CD8-positive, alpha-beta memory T cell (primary cell): ENCODE measurements at regions not wholly inside any gene's neighbourhood (a gene's known extent, or its start where the extent isn't known, plus 50 kb on each side); places are given as distances from the start of the nearest gene placed in this dataset.
"Not testable (repeated sequence)": the region's sequence is repeated elsewhere in the genome, so short reads cannot be mapped to it uniquely, and the experiment has no call there.

Source experiments
- CTCF ChIA-PET: fragments of 350-600 bp; sonication (Branson Sonifier 250); formaldehyde crosslinking; loops from one replicate; lab custom pipeline; 2021; ENCODE audit warnings: antibody characterized with exemption; lab: Charles Lee
- POLR2A ChIA-PET: fragments of 350-600 bp; sonication (Branson Sonifier 250); formaldehyde crosslinking; loops from one replicate; lab custom pipeline; 2021; ENCODE audit warnings: antibody characterized with exemption; lab: Charles Lee
- DNase-seq, 5 donors: peaks; one replicate each; pipeline versions ENCODE4 v3.0.0 to v3.0.0-alpha.2; 2020 to 2022; ENCODE audit warnings: mixed read lengths in 1 of 5
- H3K27ac ChIP-seq: one replicate; pipeline ENCODE4 v1.7.0; 2013; ENCODE audit warnings: low read depth, mild to moderate bottlenecking, low read length, moderate library complexity
- H3K27me3 ChIP-seq: 2 replicates; pipeline ENCODE4 v1.7.0; 2013; ENCODE audit warnings: low read length, mild to moderate bottlenecking; ENCODE audit not compliant: insufficient read depth, poor library complexity, severe bottlenecking
- H3K36me3 ChIP-seq: 2 replicates; pipeline ENCODE4 v1.7.0; 2013; ENCODE audit warnings: mild to moderate bottlenecking, low read length, moderate library complexity; ENCODE audit not compliant: insufficient read depth
- H3K4me1 ChIP-seq: 2 replicates; pipeline ENCODE4 v1.7.0; 2013; ENCODE audit warnings: mild to moderate bottlenecking, low read length, moderate library complexity; ENCODE audit not compliant: insufficient read depth
- H3K4me3 ChIP-seq: 2 replicates; pipeline ENCODE4 v1.7.0; 2013; ENCODE audit warnings: mild to moderate bottlenecking, low read length
- H3K9me3 ChIP-seq: 2 replicates; pipeline ENCODE4 v1.7.0; 2013; ENCODE audit warnings: mild to moderate bottlenecking, low read length
- H3K27ac Mint-ChIP-seq, 8 donors: one replicate each; pipeline ENCODE4 v1.8.0; 2020 to 2021; ENCODE audit warnings: mixed read lengths in 8 of 8, mild to moderate bottlenecking in 6 of 8, inconsistent platforms in 3 of 8, moderate library complexity in 3 of 8
- H3K27me3 Mint-ChIP-seq, 2 donors: one replicate each; pipeline ENCODE4 v1.8.0; 2020 to 2021; ENCODE audit warnings: mixed read lengths in 2 of 2, mild to moderate bottlenecking in 1 of 2, moderate library complexity in 1 of 2
- H3K36me3 Mint-ChIP-seq, 3 donors: one replicate each; pipeline ENCODE4 v1.8.0; 2020 to 2021; ENCODE audit warnings: mixed read lengths in 3 of 3, inconsistent platforms in 1 of 3, mild to moderate bottlenecking in 1 of 3
- H3K4me1 Mint-ChIP-seq, 3 donors: one replicate each; pipeline ENCODE4 v1.8.0; 2020 to 2021; ENCODE audit warnings: mixed read lengths in 3 of 3, inconsistent platforms in 1 of 3, mild to moderate bottlenecking in 1 of 3
- H3K4me3 Mint-ChIP-seq, 7 donors: one replicate each; pipeline ENCODE4 v1.8.0; 2020 to 2021; ENCODE audit warnings: mixed read lengths in 7 of 7, mild to moderate bottlenecking in 6 of 7, moderate library complexity in 4 of 7, inconsistent platforms in 2 of 7
- H3K9me3 Mint-ChIP-seq, 5 donors: one replicate each; pipeline ENCODE4 v1.8.0; 2020 to 2022; ENCODE audit warnings: mixed read lengths in 5 of 5, mild to moderate bottlenecking in 3 of 5, moderate library complexity in 2 of 5, inconsistent platforms in 1 of 5

- DNase-seq, H3K27ac Mint-ChIP-seq, CTCF ChIA-PET, H3K4me1 ChIP-seq, H3K4me1 Mint-ChIP-seq, H3K36me3 Mint-ChIP-seq, H3K4me3 Mint-ChIP-seq, H3K9me3 Mint-ChIP-seq, H3K4me3 ChIP-seq, H3K27me3 Mint-ChIP-seq, H3K36me3 ChIP-seq, H3K27ac ChIP-seq, H3K27me3 ChIP-seq, POLR2A ChIA-PET, H3K9me3 ChIP-seq: not testable (repeated sequence)
Observed at GRCh38 chr3:87538722-87539121, 262.3 kb upstream of the POU1F1 start.

- H3K27me3 ChIP-seq, result no peaks in the 10 kb centered on the region
- no peaks in the 10 kb centered on the region for H3K36me3 ChIP-seq
- Mint-ChIP-seq H3K27ac (no peak overlapping the region), H3K4me3 (no peak overlapping the region), H3K36me3 (no peaks in the 10 kb centered on the region), H3K9me3 (peaks cover 0 to 3% (median 0%) of the 10 kb centered on the region in 5 donors), H3K4me1 (no peaks in the 10 kb centered on the region), H3K27me3 (no peaks in the 10 kb centered on the region)
- no peaks in the 10 kb centered on the region for H3K9me3 ChIP-seq
- no peaks in the 10 kb centered on the region for H3K4me1 ChIP-seq
- POLR2A ChIA-PET, result no interaction called here
- H3K4me3 ChIP-seq, result no peak overlapping the region
- DNase-seq, result no peak
- H3K27ac ChIP-seq, result no peak overlapping the region
- CTCF ChIA-PET, result no interaction called here
Observed at GRCh38 chr3:87509401-87509800, 233.0 kb upstream of the POU1F1 start.

GRCh38 chr3:87508921-87509320, 232.5 kb upstream of the POU1F1 start:
- Histone ChIP-seq H3K9me3 (no peaks in the 10 kb centered on the region), H3K36me3 (no peaks in the 10 kb centered on the region), H3K4me3 (no peak overlapping the region), H3K27me3 (no peaks in the 10 kb centered on the region), H3K4me1 (no peaks in the 10 kb centered on the region), H3K27ac (no peak overlapping the region)
- Mint-ChIP-seq H3K4me1 (no peaks in the 10 kb centered on the region), H3K9me3 (peaks cover 0 to 4% (median 0%) of the 10 kb centered on the region in 5 donors), H3K27me3 (no peaks in the 10 kb centered on the region), H3K4me3 (no peak overlapping the region), H3K27ac (no peak overlapping the region), H3K36me3 (no peaks in the 10 kb centered on the region)
- POLR2A ChIA-PET, result no interaction called here
- DNase-seq, result no peak
- CTCF ChIA-PET, result no interaction called here

- Mint-ChIP-seq H3K36me3 (no peaks in the 10 kb centered on the region), H3K4me1 (no peaks in the 10 kb centered on the region)
Observed at GRCh38 chr3:87507753-87508152, 231.4 kb upstream of the POU1F1 start.

GRCh38 chr3:87503900-87504498, 227.6 kb upstream of the POU1F1 start:
- Histone ChIP-seq H3K4me3 (no peak overlapping the region), H3K27me3 (no peaks in the 10 kb centered on the region), H3K9me3 (no peaks in the 10 kb centered on the region), H3K36me3 (no peaks in the 10 kb centered on the region), H3K27ac (no peak overlapping the region), H3K4me1 (no peaks in the 10 kb centered on the region)
- Mint-ChIP-seq H3K27ac (no peak overlapping the region), H3K36me3 (no peaks in the 10 kb centered on the region), H3K4me3 (no peak overlapping the region), H3K4me1 (no peaks in the 10 kb centered on the region), H3K9me3 (peaks cover 0 to 1% (median 0%) of the 10 kb centered on the region in 5 donors), H3K27me3 (no peaks in the 10 kb centered on the region)
- DNase-seq, result no peak
- ChIA-PET CTCF (no interaction called here), POLR2A (no interaction called here)

More at GRCh38 chr3:87507753-87508152, 231.4 kb upstream of the POU1F1 start:
- H3K4me3 Mint-ChIP-seq, result no peak overlapping the region
- Histone ChIP-seq H3K4me1 (no peaks in the 10 kb centered on the region), H3K27me3 (no peaks in the 10 kb centered on the region), H3K4me3 (no peak overlapping the region), H3K9me3 (no peaks in the 10 kb centered on the region), H3K36me3 (no peaks in the 10 kb centered on the region), H3K27ac (no peak overlapping the region)
- H3K9me3 Mint-ChIP-seq, result peaks cover 0 to 4% (median 0%) of the 10 kb centered on the region in 5 donors
- DNase-seq, result no peak
- H3K27me3 Mint-ChIP-seq, result no peaks in the 10 kb centered on the region
- ChIA-PET POLR2A (no interaction called here), CTCF (no interaction called here)
- no peak overlapping the region for H3K27ac Mint-ChIP-seq

GRCh38 chr3:87501076-87501475, 224.7 kb upstream of the POU1F1 start:
- Mint-ChIP-seq H3K27me3 (no peaks in the 10 kb centered on the region), H3K4me1 (no peaks in the 10 kb centered on the region), H3K4me3 (no peak overlapping the region), H3K9me3 (peaks cover 0 to 1% (median 0%) of the 10 kb centered on the region in 5 donors), H3K36me3 (no peaks in the 10 kb centered on the region), H3K27ac (no peak overlapping the region)
- ChIA-PET POLR2A (no interaction called here), CTCF (no interaction called here)
- H3K4me3 ChIP-seq, result no peak overlapping the region
- no peak for DNase-seq
- no peaks in the 10 kb centered on the region for H3K9me3 ChIP-seq
- no peaks in the 10 kb centered on the region for H3K27me3 ChIP-seq
- no peak overlapping the region for H3K27ac ChIP-seq
- H3K36me3 ChIP-seq, result no peaks in the 10 kb centered on the region
- no peaks in the 10 kb centered on the region for H3K4me1 ChIP-seq

GRCh38 chr3:87498358-87499080, 222.1 kb upstream of the POU1F1 start:
- H3K4me1 Mint-ChIP-seq, result no peaks in the 10 kb centered on the region
- H3K4me3 Mint-ChIP-seq, result no peak overlapping the region
- Histone ChIP-seq H3K27me3 (no peaks in the 10 kb centered on the region), H3K9me3 (no peaks in the 10 kb centered on the region), H3K4me1 (no peaks in the 10 kb centered on the region), H3K4me3 (no peak overlapping the region), H3K36me3 (no peaks in the 10 kb centered on the region), H3K27ac (no peak overlapping the region)
- H3K9me3 Mint-ChIP-seq, result peaks cover 0 to 2% (median 0%) of the 10 kb centered on the region in 5 donors
- CTCF ChIA-PET, result no interaction called here
- H3K27ac Mint-ChIP-seq, result no peak overlapping the region
- H3K27me3 Mint-ChIP-seq, result no peaks in the 10 kb centered on the region
- POLR2A ChIA-PET, result no interaction called here
- H3K36me3 Mint-ChIP-seq, result no peaks in the 10 kb centered on the region
- no peak for DNase-seq

GRCh38 chr3:87495938-87496337, 219.6 kb upstream of the POU1F1 start:
- H3K36me3 ChIP-seq, result no peaks in the 10 kb centered on the region
- CTCF ChIA-PET, result no interaction called here
- no peak overlapping the region for H3K27ac ChIP-seq
- H3K4me1 ChIP-seq, result no peaks in the 10 kb centered on the region
- no peak overlapping the region for H3K4me3 ChIP-seq
- H3K36me3 Mint-ChIP-seq, result no peaks in the 10 kb centered on the region
- H3K4me1 Mint-ChIP-seq, result no peaks in the 10 kb centered on the region
- H3K9me3 Mint-ChIP-seq, result peaks cover 0 to 2% (median 0%) of the 10 kb centered on the region in 5 donors
- no peak overlapping the region for H3K4me3 Mint-ChIP-seq
- no peak for DNase-seq
- H3K27me3 ChIP-seq, result no peaks in the 10 kb centered on the region
- no peak overlapping the region for H3K27ac Mint-ChIP-seq
- no peaks in the 10 kb centered on the region for H3K27me3 Mint-ChIP-seq
- H3K9me3 ChIP-seq, result no peaks in the 10 kb centered on the region
- POLR2A ChIA-PET, result no interaction called here
